ENCODE measurements at regions not wholly inside any gene's neighbourhood (a gene's known extent, or its start where the extent isn't known, plus 50 kb on each side); places are given as distances from the start of the nearest gene placed in this dataset.

GRCh38 chr3:130258532-130258952 is 86.9 kb upstream of the COL6A5 start:
- TF ChIP-seq CTCF (IDR thresholded peaks at IDR 0.05): no peak
- no peak for TF ChIP-seq POLR2A (IDR thresholded peaks at IDR 0.05)
